ENCODE measurements at regions not wholly inside any gene's neighbourhood (a gene's known extent, or its start where the extent isn't known, plus 50 kb on each side); places are given as distances from the start of the nearest gene placed in this dataset.

DNA sequence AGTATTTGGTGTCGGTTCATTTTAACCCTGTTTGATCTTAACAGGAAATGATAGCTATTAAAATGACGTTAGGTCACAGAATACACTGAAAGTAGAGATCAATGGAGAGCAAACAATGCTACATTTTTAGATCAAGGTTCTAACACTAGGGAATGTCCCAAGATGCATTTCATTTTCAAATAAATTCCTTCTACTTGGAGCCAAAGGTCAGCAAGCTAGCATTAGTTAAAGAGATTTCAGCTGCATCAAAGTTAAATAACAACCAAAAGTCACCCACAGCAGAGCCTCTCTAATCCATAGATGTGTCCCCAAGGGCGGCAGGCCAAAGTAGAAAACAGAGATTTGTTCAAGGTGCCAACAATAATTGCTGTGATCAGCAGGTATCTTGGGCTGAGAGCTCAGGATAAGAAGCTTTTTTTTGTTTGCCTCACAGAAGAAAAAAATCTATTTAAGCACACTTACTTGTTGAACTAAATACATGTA, 1233.6 kb upstream of the TMEFF2 start (continued):
- TF ChIP-seq SRY (CRISPR knock-in tag; IDR thresholded peaks at IDR 0.05) (no peak; the same call in 1 of the 2 replicates), SOX5 (CRISPR knock-in tag; IDR thresholded peaks at IDR 0.05; ENCODE audit: borderline replicate concordance) (peak; percentile 98), ZNF737 (CRISPR knock-in tag; IDR thresholded peaks at IDR 0.05; ENCODE audit: borderline replicate concordance) (no peak), HNRNPLL (IDR thresholded peaks at IDR 0.05; ENCODE audit: low read depth, low read length, poor library complexity, severe bottlenecking) (no peak), NCOA5 (CRISPR knock-in tag; IDR thresholded peaks at IDR 0.05) (no peak), SKI (IDR thresholded peaks at IDR 0.05; ENCODE audit: partially characterized antibody) (peak; percentile 50), MYPOP (CRISPR knock-in tag; IDR thresholded peaks at IDR 0.05) (peak; percentile 32; the same call in 1 of the 2 replicates), TOPORS (CRISPR knock-in tag; IDR thresholded peaks at IDR 0.05) (no peak; the same call in 1 of the 2 replicates), ZSCAN12 (CRISPR knock-in tag; IDR thresholded peaks at IDR 0.05) (no peak), DNMT1 (CRISPR knock-in tag; IDR thresholded peaks at IDR 0.05) (no peak), ZNF614 (CRISPR knock-in tag; IDR thresholded peaks at IDR 0.05; ENCODE audit: borderline replicate concordance) (peak; percentile 91; the same call in 1 of the 2 replicates), NAIF1 (CRISPR knock-in tag; IDR thresholded peaks at IDR 0.05; ENCODE audit: borderline replicate concordance) (peak; percentile 31; the same call in 1 of the 2 replicates), RFXANK (CRISPR knock-in tag; IDR thresholded peaks at IDR 0.05) (peak; percentile 72; the same call in 1 of the 2 replicates), NFIC (IDR thresholded peaks at IDR 0.05; ENCODE audit: low read length) (peak; percentile 100), DNMT3B (CRISPR knock-in tag; conservative IDR thresholded peaks at IDR 0.05) (0 out of 2 replicates have a peak, but pooled peaks have one; percentile 74), ZNF576 (CRISPR knock-in tag; IDR thresholded peaks at IDR 0.05) (no peak), CAMTA2 (CRISPR knock-in tag; IDR thresholded peaks at IDR 0.05; ENCODE audit: borderline replicate concordance) (no peak), SNAPC5 (CRISPR knock-in tag; IDR thresholded peaks at IDR 0.05; ENCODE audit: borderline replicate concordance) (no peak; the same call in 1 of the 2 replicates), ELF3 (CRISPR knock-in tag; IDR thresholded peaks at IDR 0.05) (peak; percentile 99), RCOR2 (CRISPR knock-in tag; IDR thresholded peaks at IDR 0.05) (peak; percentile 98), ZNF24 (IDR thresholded peaks at IDR 0.05) (no peak; the same call in 1 of the 2 replicates), ZNF678 (CRISPR knock-in tag; IDR thresholded peaks at IDR 0.05) (peak; percentile 32; the same call in 1 of the 2 replicates), ATF4 (CRISPR knock-in tag; IDR thresholded peaks at IDR 0.05) (peak in 1 of 2 experiments; percentile 66; a peak in 1 of 4 replicates)
- TF ChIP-seq, protein P1, sequence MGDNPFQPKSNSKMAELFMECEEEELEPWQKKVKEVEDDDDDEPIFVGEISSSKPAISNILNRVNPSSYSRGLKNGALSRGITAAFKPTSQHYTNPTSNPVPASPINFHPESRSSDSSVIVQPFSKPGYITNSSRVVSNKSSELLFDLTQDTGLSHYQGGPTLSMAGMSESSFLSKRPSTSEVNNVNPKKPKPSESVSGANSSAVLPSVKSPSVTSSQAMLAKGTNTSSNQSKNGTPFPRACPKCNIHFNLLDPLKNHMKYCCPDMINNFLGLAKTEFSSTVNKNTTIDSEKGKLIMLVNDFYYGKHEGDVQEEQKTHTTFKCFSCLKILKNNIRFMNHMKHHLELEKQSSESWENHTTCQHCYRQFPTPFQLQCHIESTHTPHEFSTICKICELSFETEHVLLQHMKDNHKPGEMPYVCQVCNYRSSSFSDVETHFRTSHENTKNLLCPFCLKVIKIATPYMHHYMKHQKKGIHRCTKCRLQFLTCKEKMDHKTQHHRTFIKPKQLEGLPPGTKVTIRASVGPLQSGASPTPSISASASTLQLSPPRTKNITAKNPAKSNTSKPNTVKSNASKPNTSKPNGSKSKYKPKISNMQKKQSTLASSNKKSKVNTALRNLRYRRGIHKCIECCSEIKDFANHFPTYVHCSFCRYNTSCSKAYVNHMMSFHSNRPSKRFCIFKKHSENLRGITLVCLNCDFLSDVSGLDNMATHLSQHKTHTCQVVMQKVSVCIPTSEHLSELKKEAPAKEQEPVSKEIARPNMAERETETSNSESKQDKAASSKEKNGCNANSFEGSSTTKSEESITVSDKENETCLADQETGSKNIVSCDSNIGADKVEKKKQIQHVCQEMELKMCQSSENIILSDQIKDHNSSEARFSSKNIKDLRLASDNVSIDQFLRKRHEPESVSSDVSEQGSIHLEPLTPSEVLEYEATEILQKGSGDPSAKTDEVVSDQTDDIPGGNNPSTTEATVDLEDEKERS (CRISPR knock-in tag; IDR thresholded peaks at IDR 0.05) = peak; percentile 54; the same call in 1 of the 2 replicates
